HepG2 (cell line): ENCODE measurements at regions not wholly inside any gene's neighbourhood (a gene's known extent, or its start where the extent isn't known, plus 50 kb on each side); places are given as distances from the start of the nearest gene placed in this dataset.

ENCODE experiments used
- BCL6 ChIP-seq: IDR thresholded peaks from 2 replicates; pipeline ENCODE4 v1.6.1; 2016; ENCODE audit warnings: missing genetic modification reagents, missing compliant biosample characterization
- HMGA1 ChIP-seq: sonication (generic); formaldehyde crosslinking; conservative IDR thresholded peaks from 2 replicates; pipeline ENCODE4 v1.4.0; 2020; ENCODE audit warnings: missing genetic modification reagents
- KIAA2018 ChIP-seq: sonication (generic); formaldehyde crosslinking; IDR thresholded peaks from 2 replicates; pipeline ENCODE4 v1.5.0; 2020; ENCODE audit warnings: mild to moderate bottlenecking, missing genetic modification reagents, borderline replicate concordance
- KLF15 ChIP-seq: sonication (generic); formaldehyde crosslinking; IDR thresholded peaks from 2 replicates; pipeline ENCODE4 v1.8.1; 2023; ENCODE audit warnings: borderline replicate concordance, mild to moderate bottlenecking, inconsistent platforms, missing genetic modification reagents, mixed read lengths
- KLF16 ChIP-seq, 2 experiments: sonication (generic) in 1 of 2; formaldehyde crosslinking in 1 of 2; IDR thresholded peaks; 2 replicates each; pipeline versions ENCODE4 v1.6.1 to v1.8.0; 2016 to 2023; ENCODE audit warnings: missing genetic modification reagents in 2 of 2, missing compliant biosample characterization in 1 of 2
- NR2C2 ChIP-seq: sonication (generic); formaldehyde crosslinking; IDR thresholded peaks from 2 replicates; pipeline ENCODE4 v1.4.0; 2020; ENCODE audit warnings: missing genetic modification reagents, mild to moderate bottlenecking, moderate library complexity, borderline replicate concordance
- ZBTB1 ChIP-seq: sonication (generic); formaldehyde crosslinking; IDR thresholded peaks from 2 replicates; pipeline ENCODE4 v1.4.0; 2020; ENCODE audit warnings: missing genetic modification reagents, borderline replicate concordance
- ZFP36 ChIP-seq: fragments of 150-350 bp; IDR thresholded peaks from 2 replicates; pipeline ENCODE4 v1.6.1; 2018; ENCODE audit warnings: borderline replicate concordance, low read length, low read depth; ENCODE audit not compliant: partially characterized antibody
- ZNF275 ChIP-seq: sonication (generic); formaldehyde crosslinking; IDR thresholded peaks from 2 replicates; pipeline ENCODE4 v1.8.0; 2022; ENCODE audit warnings: missing genetic modification reagents, mild to moderate bottlenecking, inconsistent platforms, borderline replicate concordance
- ZNF282 ChIP-seq: fragments of 450-650 bp; IDR thresholded peaks from 2 replicates; pipeline ENCODE4 v1.6.1; 2018; ENCODE audit not compliant: partially characterized antibody
- ZNF687 ChIP-seq: sonication (generic); formaldehyde crosslinking; IDR thresholded peaks from 2 replicates; pipeline ENCODE4 v1.5.1; 2020; ENCODE audit warnings: mild to moderate bottlenecking, missing genetic modification reagents, moderate library complexity

GRCh38 chr11:86193297-86194095 lies 51.1 kb upstream of the EED start (continued):
- TF ChIP-seq KIAA2018 (no peak), KLF16 (CRISPR knock-in tag; IDR thresholded peaks at IDR 0.05) (0 out of 4 replicates have a peak, but pooled peaks of 1 of the 2 experiments have one; percentile 27), ZFP36 (no peak), ZNF282 (no peak), ZNF275 (CRISPR knock-in tag) (no peak), ZNF687 (no peak), ZBTB1 (CRISPR knock-in tag) (no peak), NR2C2 (CRISPR knock-in tag) (peak; percentile 82), HMGA1 (no peak), KLF15 (CRISPR knock-in tag) (no peak), BCL6 (CRISPR knock-in tag) (no peak; the same call in 1 of the 2 replicates)
